HG03457 (cell line): ENCODE measurements at regions not wholly inside any gene's neighbourhood (a gene's known extent, or its start where the extent isn't known, plus 50 kb on each side); places are given as distances from the start of the nearest gene placed in this dataset.

Experiments used
- ATAC-seq: cut with Tn5 transposase; IDR thresholded peaks from one replicate; pipeline ENCODE4 v1.9.1; 2021; ENCODE audit warnings: moderate number of reproducible peaks; ENCODE audit not compliant: unreplicated experiment

GRCh38 chr18:77716282-77716681 is 466.6 kb downstream of the GALR1 start:
- ATAC-seq, result no peak

GRCh38 chr18:77733292-77733903 is 483.8 kb downstream of the GALR1 start:
- ATAC-seq, result no peak

- ATAC-seq, result no peak
Measured at GRCh38 chr18:77736842-77737241, 487.2 kb downstream of the GALR1 start.

GRCh38 chr18:77737405-77737804 is 487.8 kb downstream of the GALR1 start:
- no peak for ATAC-seq

GRCh38 chr18:77749089-77749488 is 499.4 kb downstream of the GALR1 start:
- no peak for ATAC-seq

GRCh38 chr18:77750006-77750405 is 500.4 kb downstream of the GALR1 start:
- ATAC-seq, result no peak

GRCh38 chr18:77754475-77755044 is 504.9 kb downstream of the GALR1 start:
- no peak for ATAC-seq

- ATAC-seq, result no peak
Measured at GRCh38 chr18:77755187-77755586, 505.5 kb downstream of the GALR1 start.

GRCh38 chr18:77761332-77761731 is 511.7 kb downstream of the GALR1 start:
- no peak for ATAC-seq

- no peak for ATAC-seq
Measured at GRCh38 chr18:77762014-77762413, 512.4 kb downstream of the GALR1 start.

- ATAC-seq, result no peak
Measured at GRCh38 chr18:77762642-77763041, 513.0 kb downstream of the GALR1 start.

GRCh38 chr18:77763530-77764145 is 514.0 kb downstream of the GALR1 start:
- ATAC-seq, result no peak

- no peak for ATAC-seq
Measured at GRCh38 chr18:77765468-77765867, 515.8 kb downstream of the GALR1 start.

- ATAC-seq, result no peak
Measured at GRCh38 chr18:77766421-77766820, 516.8 kb downstream of the GALR1 start.

GRCh38 chr18:77772177-77772576 is 522.5 kb downstream of the GALR1 start:
- ATAC-seq, result no peak

- ATAC-seq, result no peak
Measured at GRCh38 chr18:77776104-77776503, 526.5 kb downstream of the GALR1 start.

- ATAC-seq, result no peak
Measured at GRCh38 chr18:77777163-77777562, 527.5 kb downstream of the GALR1 start.

- ATAC-seq, result no peak
Measured at GRCh38 chr18:77784759-77785379, 535.2 kb downstream of the GALR1 start.

GRCh38 chr18:77785415-77785975 is 535.8 kb downstream of the GALR1 start:
- ATAC-seq, result no peak

GRCh38 chr18:77803024-77803423 is 553.4 kb downstream of the GALR1 start:
- ATAC-seq, result no peak

GRCh38 chr18:77804382-77804781 is 554.7 kb downstream of the GALR1 start:
- ATAC-seq, result no peak

GRCh38 chr18:77807650-77808049 is 558.0 kb downstream of the GALR1 start:
- no peak for ATAC-seq
